HL-60 (cell line): ENCODE measurements at regions not wholly inside any gene's neighbourhood (a gene's known extent, or its start where the extent isn't known, plus 50 kb on each side); places are given as distances from the start of the nearest gene placed in this dataset.

Source experiments
- DNase-seq, 2 experiments: peaks; one replicate each; pipeline ENCODE4 v3.0.0-alpha.2; 2010 to 2020; ENCODE audit warnings: low read depth in 1 of 2, low spot score in 1 of 2
- H3K27ac ChIP-seq: fragments of 250-450 bp; sonication (Bioruptor Pico); replicated peaks from 2 replicates; pipeline ENCODE4 v1.5.1; 2020; ENCODE audit warnings: mild to moderate bottlenecking, moderate library complexity
- H3K27me3 ChIP-seq: fragments of 250-450 bp; sonication (Bioruptor Pico); 2 replicates; pipeline ENCODE4 v1.5.1; 2021; ENCODE audit warnings: mild to moderate bottlenecking, moderate library complexity; ENCODE audit not compliant: insufficient read depth, poor library complexity, severe bottlenecking
- H3K4me3 ChIP-seq: replicated peaks from 2 replicates; pipeline ENCODE4 v1.5.1; 2011; ENCODE audit warnings: mild to moderate bottlenecking, control low read depth, low read length; ENCODE audit not compliant: insufficient read depth
- CTCF ChIP-seq: IDR thresholded peaks from one replicate; pipeline ENCODE4 v1.5.1; 2011; ENCODE audit warnings: low read length, control low read depth, inconsistent platforms; ENCODE audit not compliant: insufficient read depth
- GABPA ChIP-seq: IDR thresholded peaks from 2 replicates; pipeline ENCODE4 v1.6.1; 2012; ENCODE audit warnings: low read depth
- POLR2AphosphoS5 ChIP-seq: IDR thresholded peaks from 2 replicates; pipeline ENCODE4 v1.6.1; 2012; ENCODE audit warnings: low read depth
- REST ChIP-seq: IDR thresholded peaks from 2 replicates; pipeline ENCODE4 v1.6.1; 2012; ENCODE audit warnings: low read depth; ENCODE audit not compliant: insufficient replicate concordance
- SPI1 ChIP-seq: IDR thresholded peaks from 2 replicates; pipeline ENCODE4 v1.6.1; 2012; ENCODE audit warnings: low read depth, mild to moderate bottlenecking, borderline replicate concordance

- H3K27me3 ChIP-seq, result no peaks in the 10 kb centered on the region
- no peak overlapping the region for H3K4me3 ChIP-seq
Measured at GRCh38 chr17:63332286-63332685, 113.8 kb downstream of the CYB561 start.

GRCh38 chr17:63333869-63334268 is 112.2 kb downstream of the CYB561 start:
- H3K4me3 ChIP-seq, result no peak overlapping the region
- TF ChIP-seq CTCF, result no peak
- DNase-seq, result no peak
- H3K27me3 ChIP-seq, result no peaks in the 10 kb centered on the region
- H3K27ac ChIP-seq, result no peak overlapping the region

More at GRCh38 chr17:63332286-63332685, 113.8 kb downstream of the CYB561 start:
- H3K27ac ChIP-seq, result no peak overlapping the region
- TF ChIP-seq POLR2AphosphoS5 (no peak), SPI1 (no peak), GABPA (no peak), CTCF (no peak), REST (no peak)
- no peak for DNase-seq

- TF ChIP-seq SPI1, result no peak
- Histone ChIP-seq H3K4me3 (no peak overlapping the region), H3K27ac (no peak overlapping the region), H3K27me3 (no peaks in the 10 kb centered on the region)
- no peak for DNase-seq
Measured at GRCh38 chr17:63335831-63336230, 110.3 kb downstream of the CYB561 start.

GRCh38 chr17:63337579-63337978 is 108.5 kb downstream of the CYB561 start:
- Histone ChIP-seq H3K27me3 (no peaks in the 10 kb centered on the region), H3K27ac (no peak overlapping the region), H3K4me3 (no peak overlapping the region)
- DNase-seq, result no peak
- TF ChIP-seq CTCF (no peak), POLR2AphosphoS5 (no peak), GABPA (no peak), REST (no peak), SPI1 (no peak)
